SK-N-DZ (cell line): ENCODE measurements at regions not wholly inside any gene's neighbourhood (a gene's known extent, or its start where the extent isn't known, plus 50 kb on each side); places are given as distances from the start of the nearest gene placed in this dataset.

Experiments used
- DNase-seq: peaks from one replicate; pipeline ENCODE4 v3.0.0-alpha.2; 2015; ENCODE audit warnings: low spot score

DNA sequence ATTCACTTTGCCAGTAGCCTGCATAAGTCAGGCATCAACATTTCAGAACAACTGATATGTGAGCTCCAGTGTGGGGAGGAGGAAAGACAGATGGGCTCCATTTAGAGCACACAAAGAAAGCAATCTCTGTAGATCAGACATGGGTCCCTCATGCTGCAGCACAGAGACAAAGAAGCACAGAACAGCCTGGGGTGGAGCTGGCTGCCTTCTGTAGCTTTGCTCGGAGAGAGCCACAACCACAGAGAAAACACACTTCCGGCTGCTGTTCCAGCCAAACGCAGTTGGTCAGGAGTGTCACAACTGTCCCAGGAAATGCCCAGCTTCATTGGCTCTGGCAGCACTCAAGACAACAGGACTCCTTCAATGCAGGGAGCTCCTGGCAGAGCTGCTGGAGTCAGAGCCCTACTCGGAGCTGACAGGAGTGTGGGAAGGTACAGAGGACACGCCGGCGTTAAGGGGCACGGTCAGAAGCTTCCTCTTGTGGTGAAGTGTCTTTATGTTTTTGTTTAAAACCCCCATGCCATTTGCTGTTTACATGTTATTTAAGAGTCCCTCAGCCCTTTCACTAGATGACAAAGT is 494.4 kb downstream of the TCERG1L start:
- no peak for DNase-seq

DNA sequence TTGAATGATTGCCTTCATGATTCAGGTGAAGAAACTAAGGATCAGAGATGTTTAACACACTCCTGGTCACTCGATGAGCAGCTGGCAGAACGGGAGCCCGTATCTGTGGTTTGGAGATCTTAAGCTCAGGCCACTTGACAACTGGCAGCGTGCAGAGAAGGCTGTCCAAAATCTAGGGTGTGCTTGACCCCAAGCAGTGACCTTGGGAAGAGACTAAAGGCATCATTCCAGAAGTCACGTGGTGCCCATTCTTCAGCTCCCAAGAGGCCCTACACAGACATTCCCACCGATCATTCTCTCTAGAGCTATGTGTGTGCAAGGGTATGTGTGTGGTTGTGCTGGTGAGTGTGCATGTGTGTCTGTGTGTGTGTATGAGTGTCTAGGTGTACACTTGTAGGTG is 493.8 kb downstream of the TCERG1L start:
- DNase-seq, result no peak

DNA sequence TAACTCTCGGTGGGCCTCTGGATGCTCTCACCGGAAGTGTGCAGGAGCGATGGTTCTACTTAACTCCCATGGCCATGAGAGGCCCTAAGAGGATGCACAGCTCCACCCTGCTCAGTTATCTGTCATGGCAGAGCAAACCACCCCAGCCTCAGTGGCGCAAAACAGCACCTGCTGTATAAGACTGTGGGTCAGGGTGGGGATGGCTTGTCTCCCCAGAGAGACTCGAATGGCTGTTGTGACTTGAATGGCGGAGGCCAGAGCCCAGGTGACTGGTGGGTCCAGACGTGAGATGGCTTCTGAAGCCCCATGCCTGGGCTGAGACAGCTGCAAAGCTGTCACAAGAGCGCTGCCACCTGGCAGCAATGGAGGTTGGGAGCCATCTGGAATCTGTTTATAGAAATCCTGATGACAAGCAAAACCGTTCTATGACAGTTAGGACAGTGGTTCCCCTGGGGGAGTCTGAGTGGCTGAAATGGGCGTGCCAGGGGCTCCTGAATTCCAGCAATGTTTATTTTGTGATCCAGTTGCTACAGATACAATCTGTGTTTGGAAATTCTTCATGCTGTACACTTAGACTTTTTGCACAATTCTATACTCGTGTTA is 490.5 kb downstream of the TCERG1L start:
- no peak for DNase-seq

DNA sequence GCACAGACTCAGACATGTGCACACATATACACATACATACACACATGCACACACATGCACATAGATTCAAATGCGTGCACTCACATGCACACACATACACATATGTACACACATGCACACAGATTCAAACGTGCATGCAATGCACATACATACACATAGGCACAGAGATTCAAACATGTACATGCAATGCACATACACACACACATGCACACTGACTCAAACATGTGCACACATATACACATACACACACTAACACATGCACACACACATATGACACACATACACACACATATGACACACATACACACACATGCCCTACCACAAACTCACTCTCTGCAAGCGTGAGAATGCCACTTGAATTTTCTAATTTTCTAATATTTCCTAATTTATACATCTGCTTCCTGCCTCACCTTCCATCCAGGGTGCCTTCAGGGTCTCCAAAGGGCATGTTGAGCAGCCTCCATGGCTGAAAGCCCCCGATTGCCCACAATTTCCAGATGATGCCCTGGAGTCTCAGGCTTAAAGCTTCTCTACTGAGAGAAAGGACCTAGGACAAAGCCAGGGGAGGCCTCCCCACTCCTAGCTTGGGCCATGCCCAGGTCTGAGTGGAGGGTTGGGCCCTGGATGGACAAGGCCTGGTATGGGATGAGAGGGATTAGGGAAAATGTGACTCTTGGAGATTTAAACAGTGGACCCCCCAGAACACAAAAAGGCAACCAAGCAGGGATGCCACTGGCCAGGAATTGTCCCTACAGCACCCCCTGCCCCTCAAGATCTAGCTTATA is 487.1 kb downstream of the TCERG1L start:
- DNase-seq, result no peak

DNA sequence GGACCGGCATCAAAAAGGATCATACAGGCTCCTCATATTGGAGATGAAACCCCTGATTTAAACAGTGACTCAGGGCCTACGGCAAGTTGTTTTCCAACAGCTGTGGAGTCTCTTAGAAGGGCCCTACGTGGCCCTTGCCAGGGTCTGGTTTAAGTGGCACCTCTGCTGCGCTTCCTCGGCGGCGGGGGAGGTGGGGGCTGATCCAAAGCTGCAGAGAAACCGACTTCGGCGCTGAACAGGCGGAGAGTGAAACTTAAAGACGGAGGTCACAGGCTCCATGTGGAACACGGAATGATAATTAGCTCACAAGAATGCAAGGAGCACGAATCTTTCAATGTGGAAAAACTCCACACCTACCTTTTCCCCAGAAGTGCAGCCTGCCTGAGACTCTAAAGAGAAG is 477.9 kb downstream of the TCERG1L start:
- no peak for DNase-seq

DNA sequence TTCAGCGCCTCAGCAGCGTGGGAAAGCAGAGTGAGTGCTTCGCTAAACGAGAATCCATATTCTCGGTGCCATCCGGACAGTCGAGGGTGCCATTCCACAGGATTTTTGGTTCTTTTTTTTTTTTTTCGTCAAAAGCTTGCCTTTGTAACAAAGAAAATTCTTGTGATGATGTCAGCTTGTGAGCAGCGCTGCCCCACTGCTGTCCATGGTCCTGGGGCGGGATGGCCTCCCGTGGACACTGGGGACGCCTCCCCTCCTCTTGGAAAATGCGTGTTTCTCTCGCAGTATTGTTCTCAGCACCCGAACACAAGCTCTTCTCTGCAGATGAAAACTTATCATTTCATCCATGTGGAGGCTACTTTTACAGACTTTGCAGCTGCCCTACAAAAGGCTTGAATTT is 477.4 kb downstream of the TCERG1L start:
- no peak for DNase-seq

DNA sequence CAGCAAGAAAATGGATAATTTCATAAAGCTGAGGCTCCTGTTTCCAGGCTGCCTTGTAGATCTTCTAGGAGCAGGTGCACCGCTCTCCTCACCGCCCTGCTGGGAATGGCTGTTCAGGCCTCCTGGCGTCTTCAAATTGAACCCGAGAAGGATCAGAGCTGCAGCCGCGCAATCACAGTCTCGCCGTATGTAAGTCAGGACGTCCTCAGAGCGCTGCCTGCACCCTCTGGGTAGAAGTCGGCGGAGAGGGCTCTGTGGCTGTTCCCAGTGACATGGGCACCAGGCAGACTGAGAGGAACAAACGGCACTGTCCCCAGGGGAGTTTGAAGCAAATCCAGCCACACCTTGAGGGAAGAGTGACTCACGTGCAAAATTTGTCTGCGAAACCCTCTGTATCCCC is 476.9 kb downstream of the TCERG1L start:
- no peak for DNase-seq

DNA sequence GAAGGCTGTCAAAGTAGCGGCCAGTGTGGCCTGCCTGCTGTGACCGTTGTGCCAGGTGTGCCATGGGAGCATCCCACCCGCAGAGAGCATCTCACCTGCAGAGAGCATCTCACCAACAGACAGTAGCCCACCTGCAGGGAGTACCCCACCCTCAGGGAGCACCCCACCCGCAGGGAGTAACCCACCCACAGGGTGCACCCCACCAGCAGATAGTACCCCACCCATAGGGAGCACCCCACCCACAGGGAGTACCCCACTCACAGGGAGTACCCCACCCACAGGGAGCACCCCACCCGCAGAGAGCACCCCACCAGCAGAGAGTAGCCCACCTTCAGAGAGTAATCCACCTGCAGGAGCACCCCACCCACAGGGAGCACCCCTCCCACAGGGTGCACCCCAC is 476.5 kb downstream of the TCERG1L start:
- DNase-seq, result no peak

DNA sequence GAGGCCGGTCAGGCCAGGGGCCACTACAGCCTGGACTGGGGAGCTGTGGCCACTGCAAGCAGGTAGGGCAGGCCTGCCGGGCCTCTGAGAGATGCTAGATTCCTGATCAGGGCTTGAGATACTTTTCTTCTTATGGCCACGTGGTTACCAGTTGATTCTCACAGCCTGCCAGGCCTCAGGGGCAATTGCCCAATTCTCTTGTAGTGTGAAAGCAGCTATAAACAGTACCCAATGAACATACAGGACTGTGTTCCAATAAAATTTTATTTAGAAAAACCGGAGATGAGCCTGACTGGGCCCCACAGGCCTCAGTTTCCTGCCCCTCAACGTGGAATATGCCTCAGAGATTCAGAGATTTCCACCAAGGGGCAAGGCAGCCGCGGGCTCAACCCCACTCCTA is 475.2 kb downstream of the TCERG1L start:
- DNase-seq, result no peak

DNA sequence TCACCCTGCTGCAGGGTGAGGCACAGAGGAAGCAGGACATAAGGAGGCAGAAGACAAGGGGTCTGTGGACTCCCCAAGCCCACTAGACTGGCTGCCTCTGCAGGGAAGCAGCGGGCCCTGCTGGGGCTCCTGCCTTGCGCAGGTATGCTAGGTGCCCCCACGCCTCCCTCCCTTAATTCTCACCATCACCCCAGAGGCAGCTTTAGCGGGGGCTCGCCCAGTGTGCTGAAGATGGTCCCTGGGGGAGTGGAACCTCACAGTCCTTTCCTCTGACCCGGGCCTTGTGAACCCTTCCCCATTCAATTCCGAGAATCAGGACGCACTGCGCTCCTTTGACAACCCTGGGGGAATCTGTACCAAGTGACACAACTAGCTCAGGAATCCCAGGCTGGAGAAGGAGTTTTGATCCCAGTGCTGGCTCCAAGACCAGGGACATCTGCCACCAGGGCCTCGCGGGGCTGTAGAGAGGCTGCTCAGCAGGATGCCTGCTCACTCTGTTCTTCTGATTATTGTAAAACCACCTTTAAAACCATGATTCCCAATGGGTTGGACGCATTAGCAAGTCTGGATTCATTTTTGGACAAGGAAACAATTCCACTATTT is 468.4 kb downstream of the TCERG1L start:
- no peak for DNase-seq

DNA sequence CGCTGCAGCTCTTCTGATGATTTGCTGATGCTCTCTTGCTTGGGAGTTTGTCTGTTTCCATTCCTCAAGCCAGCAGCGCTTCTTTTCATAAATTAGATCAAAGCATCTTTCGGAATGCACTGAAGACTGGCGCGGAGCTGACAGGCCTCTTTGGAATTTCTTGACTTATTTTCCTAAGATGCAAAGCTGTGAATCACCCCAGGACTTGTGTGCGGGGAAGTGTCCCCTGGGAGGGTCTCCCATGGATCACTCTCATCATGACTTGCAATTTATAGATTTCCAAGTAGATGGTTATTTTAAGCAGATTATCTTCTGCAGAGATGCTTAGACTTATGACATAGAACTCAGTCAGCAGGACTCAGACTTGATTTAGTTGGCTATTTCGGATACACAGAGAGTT is 467.2 kb downstream of the TCERG1L start:
- DNase-seq, result no peak

DNA sequence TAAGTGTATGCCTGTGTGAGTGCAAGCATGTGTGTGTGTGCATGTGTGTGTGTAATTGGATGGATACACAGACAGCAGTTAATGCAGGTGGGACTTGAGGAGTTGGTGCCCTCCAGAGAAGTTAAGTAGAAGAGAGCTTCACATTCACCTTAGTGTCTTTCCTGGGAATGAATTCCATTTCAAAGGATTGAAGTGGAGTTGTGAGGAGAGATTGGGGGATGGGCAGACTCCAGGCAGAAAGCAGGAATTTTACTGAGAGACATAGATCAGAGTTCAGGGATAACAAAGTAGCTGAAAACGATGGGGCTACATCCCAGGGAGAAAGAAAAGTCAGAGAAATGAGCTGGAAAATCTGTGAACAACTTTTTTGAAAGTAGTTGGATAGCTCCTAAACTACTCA is 464.4 kb downstream of the TCERG1L start:
- no peak for DNase-seq

DNA sequence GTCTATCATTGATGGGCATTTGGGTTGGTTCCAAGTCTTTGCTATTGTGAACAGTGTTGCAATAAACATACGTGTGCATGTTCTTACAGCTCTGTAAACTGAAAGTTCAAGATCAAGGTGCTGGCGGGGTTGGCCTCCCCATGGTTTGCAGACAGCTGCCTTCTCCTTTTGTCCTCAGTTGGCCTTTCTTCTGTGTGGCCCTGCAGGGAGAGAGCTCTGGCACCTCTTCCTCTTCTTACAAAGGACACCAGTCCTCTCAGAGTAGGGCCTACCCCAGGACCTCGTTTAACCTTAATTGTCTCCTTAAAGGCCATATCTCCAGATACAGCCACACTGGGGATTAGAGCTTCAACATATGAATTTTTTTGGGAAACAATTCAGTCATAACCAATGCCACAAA is 462.7 kb downstream of the TCERG1L start:
- DNase-seq, result no peak

DNA sequence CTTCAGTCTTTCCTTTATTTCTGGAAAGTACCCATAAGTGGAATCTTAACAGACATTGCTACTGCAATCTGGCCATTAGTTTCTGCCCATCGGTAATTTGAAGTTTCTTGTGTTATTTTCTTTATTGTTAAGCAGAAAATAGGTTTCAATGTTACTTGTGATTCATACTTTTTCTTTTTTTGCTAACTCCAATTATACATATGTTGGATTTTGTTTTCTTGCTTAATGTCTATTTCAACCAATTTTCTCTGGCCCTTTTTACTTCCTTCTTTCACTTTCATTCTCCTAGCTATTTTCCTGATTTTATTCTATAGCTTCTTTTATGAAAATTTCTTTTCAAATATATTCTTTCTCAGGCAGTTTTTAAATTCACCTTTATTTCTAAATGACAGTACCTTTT is 457.4 kb downstream of the TCERG1L start:
- DNase-seq, result no peak

DNA sequence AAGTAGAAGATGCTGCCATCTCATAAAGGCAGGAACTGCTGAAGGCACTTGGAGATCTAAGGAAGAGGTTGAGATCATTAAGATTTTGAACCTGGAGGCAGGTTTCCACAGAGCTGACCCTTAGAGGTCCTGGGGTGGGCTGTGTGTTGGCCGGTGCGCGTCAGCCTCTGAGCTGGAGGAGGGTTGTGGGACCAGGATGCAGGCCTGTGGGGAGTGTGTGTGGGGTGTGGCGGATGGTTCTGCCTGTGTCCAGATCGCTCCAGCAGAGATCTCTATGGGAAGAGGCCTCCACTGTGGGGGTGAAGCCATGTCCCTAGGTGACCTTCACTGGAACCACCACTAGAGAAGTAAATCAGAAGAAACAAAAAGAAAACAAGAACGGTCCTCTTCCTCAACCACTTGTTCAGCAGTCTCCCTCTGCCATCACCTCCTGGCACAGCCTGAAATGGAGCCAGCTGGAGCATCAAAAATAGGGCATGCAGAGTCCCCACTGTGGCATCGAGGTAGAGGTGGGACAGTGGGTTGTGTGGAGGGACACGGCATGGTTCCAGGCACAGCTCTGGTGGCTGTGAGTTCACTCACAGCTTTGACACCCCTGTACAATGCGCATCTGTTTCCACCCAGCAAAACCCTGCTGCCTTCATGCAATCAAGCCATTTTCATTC is 453.8 kb downstream of the TCERG1L start:
- DNase-seq, result no peak

DNA sequence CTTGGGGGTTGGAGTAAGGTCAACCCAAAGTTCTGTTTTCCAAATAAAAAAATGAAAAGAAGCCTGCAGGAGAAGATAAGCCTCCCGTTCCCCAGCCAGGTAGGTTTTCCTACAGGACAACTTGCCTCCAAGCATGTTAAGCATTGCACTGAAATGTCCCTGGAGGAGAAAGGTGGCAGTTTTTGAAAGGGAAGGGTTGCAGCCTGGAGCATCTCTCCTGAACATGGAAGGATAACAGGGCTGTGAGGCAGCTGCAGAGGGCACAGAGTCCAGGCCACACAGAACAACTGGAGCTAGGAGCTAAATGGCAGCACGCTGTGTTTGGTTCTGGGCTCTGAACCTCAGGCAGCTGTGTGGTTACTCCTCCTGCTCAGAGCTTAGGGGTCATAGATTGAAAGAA is 452.9 kb downstream of the TCERG1L start:
- no peak for DNase-seq

DNA sequence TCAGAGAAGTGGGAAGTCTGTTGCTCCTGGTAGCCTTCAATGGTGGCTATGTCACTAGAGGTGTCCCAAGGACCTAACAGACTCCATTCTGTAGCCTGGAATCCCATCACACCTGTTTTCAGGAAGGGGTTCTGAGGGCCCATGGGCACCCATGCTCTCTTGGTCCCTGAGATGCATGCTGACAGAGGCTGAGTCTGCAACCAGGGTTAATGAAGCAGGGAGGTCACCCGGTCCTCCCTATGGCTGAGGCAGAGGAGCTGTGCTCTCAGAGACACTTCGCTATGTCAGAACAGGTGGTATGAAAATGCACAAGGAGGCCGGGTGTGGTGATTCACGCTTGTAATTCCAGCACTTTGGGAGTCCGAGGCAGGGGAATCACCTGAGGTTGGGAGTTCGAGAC is 452.1 kb downstream of the TCERG1L start:
- no peak for DNase-seq

DNA sequence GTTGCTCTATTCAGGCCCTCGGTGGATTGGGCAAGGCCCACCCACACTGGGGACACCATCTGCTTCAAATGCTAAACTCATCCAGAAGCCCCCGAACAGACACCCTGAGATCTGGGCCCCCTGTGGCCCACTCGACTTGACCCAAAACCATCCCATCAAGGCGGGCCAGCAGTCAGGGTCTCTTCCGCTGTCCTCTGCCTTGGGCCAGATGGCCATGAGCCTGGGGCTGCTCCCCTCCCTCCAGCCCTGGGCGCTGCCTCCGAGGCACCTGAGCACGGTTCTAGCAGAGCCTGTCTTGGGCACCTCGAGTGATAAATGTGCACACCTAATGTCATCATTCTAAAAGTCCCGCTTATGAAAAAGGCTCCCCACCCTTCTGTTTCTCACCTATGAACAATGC is 449.4 kb downstream of the TCERG1L start:
- DNase-seq, result no peak

DNA sequence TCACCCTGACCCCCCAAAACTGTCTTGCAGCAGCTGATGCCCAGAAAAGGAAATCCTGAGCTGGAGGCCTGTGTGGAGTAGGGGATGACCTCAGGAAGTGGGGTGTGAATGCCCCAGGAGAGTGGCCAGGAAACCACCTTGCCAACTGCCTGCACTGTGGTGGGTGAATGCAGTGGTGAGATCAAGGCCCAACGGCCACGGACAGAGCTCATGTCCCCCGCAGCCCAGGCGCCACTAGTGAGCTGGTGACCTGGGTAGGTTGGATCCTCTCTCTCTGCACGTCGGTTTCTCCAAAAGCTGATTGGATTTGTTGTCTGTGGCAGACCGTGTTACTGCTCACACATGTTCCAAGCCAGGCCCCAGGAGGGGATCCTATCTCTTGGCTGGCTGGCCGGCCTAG is 448.9 kb downstream of the TCERG1L start:
- DNase-seq, result no peak

DNA sequence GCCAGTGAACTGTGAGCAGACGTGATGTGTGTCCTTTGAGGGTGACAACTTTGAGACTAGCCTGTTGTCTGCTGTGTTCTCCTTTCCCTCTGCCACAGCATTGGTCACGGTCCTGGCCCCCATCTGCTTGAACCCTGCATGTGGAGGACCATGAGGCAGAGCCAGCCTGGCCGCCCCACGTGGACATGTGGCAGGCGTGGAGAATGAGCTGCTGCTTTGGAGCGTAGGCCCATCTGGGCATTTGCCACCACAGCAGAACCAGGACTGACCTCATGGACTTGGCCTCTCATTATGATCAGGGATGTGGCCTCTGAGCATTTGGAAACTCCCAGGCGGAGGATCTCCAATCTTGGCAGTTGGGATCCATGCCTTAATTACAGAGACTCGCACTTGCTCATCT is 448.5 kb downstream of the TCERG1L start:
- DNase-seq, result no peak

DNA sequence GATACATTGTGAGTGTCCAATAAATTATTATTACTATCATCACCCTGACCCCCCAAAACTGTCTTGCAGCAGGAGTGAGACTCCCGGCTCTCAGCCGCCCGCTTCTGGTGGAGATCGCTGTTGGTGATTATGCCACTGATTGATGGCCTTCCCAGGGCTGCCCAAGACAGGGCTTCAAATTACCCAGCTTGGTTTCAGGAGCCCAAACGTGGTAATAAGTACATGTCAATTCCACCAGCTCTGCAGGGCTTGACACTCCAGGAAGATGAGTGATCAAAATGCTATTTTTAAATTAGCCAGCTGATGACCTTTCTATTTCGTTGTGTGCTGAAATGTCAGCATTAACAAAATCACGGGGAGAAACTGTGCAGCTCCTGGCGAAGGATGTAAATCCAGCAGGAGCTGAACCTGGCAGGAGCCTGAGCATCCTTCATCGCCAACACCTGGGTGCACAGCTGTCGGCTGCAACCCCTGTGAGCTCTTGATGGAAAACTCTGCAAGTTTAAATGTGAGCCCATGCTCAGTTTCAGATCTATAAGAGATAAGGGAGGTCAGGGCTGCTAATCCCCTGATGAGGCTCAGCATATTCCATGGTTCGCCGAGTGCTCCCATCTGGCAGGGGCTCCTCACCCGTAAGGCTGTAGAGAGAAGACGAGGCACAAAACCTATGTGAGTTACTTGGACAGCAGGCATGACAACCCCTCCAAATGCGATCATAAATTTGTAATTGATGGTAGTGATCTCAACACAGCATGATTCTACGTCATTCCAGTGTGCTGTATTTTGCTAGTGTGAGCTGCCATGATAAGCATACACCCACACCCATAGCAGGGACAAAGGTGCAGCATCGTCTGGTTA is 446.3 kb downstream of the TCERG1L start:
- no peak for DNase-seq
